Activated B cell treated with CpG ODN at 0.5 μM for 24 hours (primary cell): ENCODE measurements at regions not wholly inside any gene's neighbourhood (a gene's known extent, or its start where the extent isn't known, plus 50 kb on each side); places are given as distances from the start of the nearest gene placed in this dataset.

Experiments
- ATAC-seq: fragments of 200-7000 bp; cut with Tn5 transposase; one replicate; pipeline ENCODE4 v1.10.0; 2021; ENCODE audit warnings: low read depth, mild to moderate bottlenecking, moderate library complexity
- CTCF ChIA-PET: fragments of 350-600 bp; sonication (Branson Sonifier 250); formaldehyde crosslinking; loops from one replicate; lab custom pipeline; 2021; ENCODE audit warnings: antibody characterized with exemption; lab: Charles Lee
- POLR2A ChIA-PET: fragments of 350-600 bp; sonication (Branson Sonifier 250); formaldehyde crosslinking; loops from one replicate; lab custom pipeline; 2021; ENCODE audit warnings: antibody characterized with exemption; lab: Charles Lee
- DNase-seq: peaks from one replicate; pipeline ENCODE4 v3.0.0; 2022
- H3K27ac Mint-ChIP-seq: one replicate; pipeline ENCODE4 v1.8.0; 2020; ENCODE audit warnings: mixed read lengths
- H3K27me3 Mint-ChIP-seq: one replicate; pipeline ENCODE4 v1.8.0; 2021; ENCODE audit warnings: mixed read lengths
- H3K36me3 Mint-ChIP-seq: one replicate; pipeline ENCODE4 v1.8.0; 2021; ENCODE audit warnings: low read depth, mixed read lengths
- H3K4me1 Mint-ChIP-seq: one replicate; pipeline ENCODE4 v1.8.0; 2021; ENCODE audit warnings: mixed read lengths
- H3K4me3 Mint-ChIP-seq: one replicate; pipeline ENCODE4 v1.8.0; 2020; ENCODE audit warnings: mild to moderate bottlenecking, mixed read lengths
- H3K9me3 Mint-ChIP-seq: one replicate; pipeline ENCODE4 v1.8.0; 2020; ENCODE audit warnings: mixed read lengths
- intact Hi-C: fragments of 100-400 bp; cut with micrococcal nuclease; formaldehyde crosslinking; loops from one replicate; pipeline ENCODE4 v1.15.1; 2024
- TF ChIP-seq, protein P1 (sequence below): fragments of 200-600 bp; IDR thresholded peaks from one replicate; pipeline ENCODE4 v1.8.0; 2022; ENCODE audit warnings: antibody characterized with exemption, mild to moderate bottlenecking

DNA sequence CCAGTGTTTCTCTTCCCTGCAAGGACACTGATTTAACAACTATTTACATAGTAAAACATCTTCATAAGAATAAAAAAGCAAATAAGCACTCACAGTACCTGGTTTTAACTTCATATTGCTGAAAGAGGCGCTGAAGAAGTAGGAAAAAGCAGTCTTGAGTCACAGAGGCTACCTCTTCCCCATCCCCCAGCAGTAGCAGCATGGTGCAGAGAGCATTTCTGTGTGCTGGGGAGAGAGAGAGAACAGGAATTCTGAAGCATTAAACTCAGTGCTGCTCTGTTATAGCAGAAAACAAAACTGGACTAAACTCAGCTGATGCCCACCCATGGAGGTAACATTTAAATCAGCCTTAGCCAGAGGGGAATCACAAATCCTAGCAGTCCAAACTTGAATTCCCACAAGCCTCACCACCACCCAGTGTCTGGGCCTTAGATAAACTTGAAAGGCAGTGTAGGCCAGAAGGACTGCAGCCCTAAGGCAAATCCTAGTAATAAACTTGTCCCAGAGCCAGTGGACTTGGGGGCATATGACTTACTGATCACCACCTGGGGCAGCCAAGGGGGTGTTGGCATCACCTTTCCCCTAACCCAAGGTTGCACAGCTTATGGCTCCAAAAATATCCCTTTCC lies 321.8 kb upstream of the CWC22 start:
- POLR2A ChIA-PET = no interaction called here
- intact Hi-C loops = no loop called here
- TF ChIP-seq, protein P1, sequence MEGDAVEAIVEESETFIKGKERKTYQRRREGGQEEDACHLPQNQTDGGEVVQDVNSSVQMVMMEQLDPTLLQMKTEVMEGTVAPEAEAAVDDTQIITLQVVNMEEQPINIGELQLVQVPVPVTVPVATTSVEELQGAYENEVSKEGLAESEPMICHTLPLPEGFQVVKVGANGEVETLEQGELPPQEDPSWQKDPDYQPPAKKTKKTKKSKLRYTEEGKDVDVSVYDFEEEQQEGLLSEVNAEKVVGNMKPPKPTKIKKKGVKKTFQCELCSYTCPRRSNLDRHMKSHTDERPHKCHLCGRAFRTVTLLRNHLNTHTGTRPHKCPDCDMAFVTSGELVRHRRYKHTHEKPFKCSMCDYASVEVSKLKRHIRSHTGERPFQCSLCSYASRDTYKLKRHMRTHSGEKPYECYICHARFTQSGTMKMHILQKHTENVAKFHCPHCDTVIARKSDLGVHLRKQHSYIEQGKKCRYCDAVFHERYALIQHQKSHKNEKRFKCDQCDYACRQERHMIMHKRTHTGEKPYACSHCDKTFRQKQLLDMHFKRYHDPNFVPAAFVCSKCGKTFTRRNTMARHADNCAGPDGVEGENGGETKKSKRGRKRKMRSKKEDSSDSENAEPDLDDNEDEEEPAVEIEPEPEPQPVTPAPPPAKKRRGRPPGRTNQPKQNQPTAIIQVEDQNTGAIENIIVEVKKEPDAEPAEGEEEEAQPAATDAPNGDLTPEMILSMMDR = no peak
- no peak overlapping the region for H3K4me3 Mint-ChIP-seq
- peaks cover 9% of the 10 kb centered on the region for H3K4me1 Mint-ChIP-seq
- H3K9me3 Mint-ChIP-seq = peaks cover 7% of the 10 kb centered on the region
- ATAC-seq (no peak), DNase-seq (no peak)
- no peak overlapping the region for H3K27ac Mint-ChIP-seq
- no peaks in the 10 kb centered on the region for H3K27me3 Mint-ChIP-seq
- no peaks in the 10 kb centered on the region for H3K36me3 Mint-ChIP-seq
- CTCF ChIA-PET = no interaction called here

DNA sequence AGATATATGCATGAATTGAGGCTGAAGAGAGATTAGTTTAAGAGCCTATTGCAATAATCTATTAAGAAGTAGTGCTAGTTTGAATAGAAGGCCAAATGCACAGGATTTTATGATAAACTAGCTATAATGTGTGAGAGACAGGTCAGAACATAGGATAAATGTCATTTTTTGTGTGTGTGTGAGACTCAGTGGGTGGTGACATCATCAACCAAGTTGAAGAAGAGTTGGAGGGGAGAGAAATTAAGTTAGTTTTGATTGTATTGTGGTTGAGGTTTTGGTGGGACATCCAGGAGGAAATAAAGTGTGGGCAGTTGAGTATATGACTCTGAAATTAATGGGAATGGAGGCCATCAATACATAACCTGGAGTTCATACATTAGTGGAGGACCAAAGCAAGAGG lies 320.1 kb upstream of the CWC22 start:
- Mint-ChIP-seq H3K27ac (no peak overlapping the region), H3K36me3 (no peaks in the 10 kb centered on the region)
- TF ChIP-seq, protein P1 = no peak

DNA sequence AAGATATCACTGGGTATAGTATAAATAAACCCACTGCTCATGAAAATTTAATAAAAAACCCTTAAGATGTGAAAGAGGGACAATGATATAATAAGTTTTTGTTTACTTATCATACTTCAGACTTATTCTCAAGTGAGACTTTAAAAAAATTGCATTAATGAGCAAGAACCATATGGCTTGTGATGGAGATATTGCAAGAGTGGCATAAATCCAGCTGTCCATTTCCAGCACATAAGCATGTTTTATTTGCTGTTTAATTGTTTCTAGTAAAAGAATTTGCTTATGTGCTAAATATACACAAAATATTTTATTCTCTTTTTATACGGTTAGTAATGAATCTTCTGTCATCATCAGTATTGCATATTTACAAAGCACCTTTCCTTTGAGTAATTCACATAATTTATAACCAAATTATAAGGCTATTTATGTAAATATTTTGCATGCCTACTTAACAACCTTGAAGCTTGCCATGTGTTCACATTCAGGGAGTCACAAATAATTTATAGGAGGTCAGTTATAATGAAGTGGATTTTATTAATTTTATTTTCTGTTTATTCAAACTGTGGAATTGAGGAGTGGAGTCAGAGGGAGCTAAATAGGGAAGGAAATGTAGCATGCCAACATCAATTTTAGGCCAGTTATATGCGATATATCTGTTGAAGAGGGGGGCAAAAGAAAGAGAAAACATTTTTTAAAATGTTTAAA lies 318.5 kb upstream of the CWC22 start:
- no peak overlapping the region for H3K4me3 Mint-ChIP-seq
- peaks cover 2% of the 10 kb centered on the region for H3K9me3 Mint-ChIP-seq
- peaks cover 5% of the 10 kb centered on the region for H3K4me1 Mint-ChIP-seq
- TF ChIP-seq, protein P1 = no peak
- DNase-seq (no peak), ATAC-seq (no peak)
- no peak overlapping the region for H3K27ac Mint-ChIP-seq
- no peaks in the 10 kb centered on the region for H3K36me3 Mint-ChIP-seq
- intact Hi-C loops = no loop called here
- ChIA-PET POLR2A (no interaction called here), CTCF (no interaction called here)
- H3K27me3 Mint-ChIP-seq = no peaks in the 10 kb centered on the region

More for the DNA sequence above, 320.1 kb upstream of the CWC22 start:
- H3K4me1 Mint-ChIP-seq = no peaks in the 10 kb centered on the region
- DNase-seq (no peak), ATAC-seq (no peak)
- intact Hi-C loops = no loop called here
- peaks cover 3% of the 10 kb centered on the region for H3K9me3 Mint-ChIP-seq
- ChIA-PET POLR2A (no interaction called here), CTCF (no interaction called here)
- H3K27me3 Mint-ChIP-seq = no peaks in the 10 kb centered on the region
- H3K4me3 Mint-ChIP-seq = no peak overlapping the region

DNA sequence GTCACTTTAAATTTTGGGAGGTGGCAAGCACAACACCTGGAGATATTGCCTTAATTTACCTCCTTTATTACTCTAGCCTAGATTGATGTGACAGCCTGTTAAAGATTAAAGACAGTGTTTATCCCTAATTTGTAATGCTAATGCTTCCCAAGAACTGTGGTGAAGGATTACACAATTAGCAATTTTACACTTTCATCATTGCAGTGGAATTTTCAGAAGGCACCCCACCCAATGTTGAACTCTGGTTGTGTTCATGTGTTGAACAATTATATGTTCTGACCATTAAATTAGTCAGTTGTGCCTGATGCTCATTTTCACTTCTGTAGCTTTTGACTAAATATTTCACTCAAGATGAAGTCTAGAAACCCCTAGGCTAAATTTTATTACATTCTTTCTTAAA lies 317.1 kb upstream of the CWC22 start:
- intact Hi-C loops = loop anchor here (5.0 kb wide), 1 partner anchor 38 kb away; no protein-coding TSS in a partner anchor
- Mint-ChIP-seq H3K4me3 (no peak overlapping the region), H3K9me3 (peaks cover 2% of the 10 kb centered on the region), H3K27ac (no peak overlapping the region), H3K4me1 (peaks cover 16% of the 10 kb centered on the region), H3K27me3 (no peaks in the 10 kb centered on the region), H3K36me3 (no peaks in the 10 kb centered on the region)
- CTCF ChIA-PET = no interaction called here
- ATAC-seq (no peak), DNase-seq (no peak)
- TF ChIP-seq, protein P1 = no peak
- POLR2A ChIA-PET = no interaction called here

- CTCF ChIA-PET = no interaction called here
- DNase-seq (no peak), ATAC-seq (no peak)
- POLR2A ChIA-PET = no interaction called here
- Mint-ChIP-seq H3K36me3 (no peaks in the 10 kb centered on the region), H3K4me3 (no peak overlapping the region), H3K27me3 (no peaks in the 10 kb centered on the region), H3K4me1 (peaks cover 16% of the 10 kb centered on the region), H3K9me3 (peaks cover 2% of the 10 kb centered on the region), H3K27ac (no peak overlapping the region)
- TF ChIP-seq, protein P1 = no peak
- intact Hi-C loops = loop anchor here (5.0 kb wide), 1 partner anchor 40 kb away; no protein-coding TSS in a partner anchor
Measured at GRCh38 chr2:180322781-180323180, 315.7 kb upstream of the CWC22 start.
